HepG2 (cell line): ENCODE measurements at regions not wholly inside any gene's neighbourhood (a gene's known extent, or its start where the extent isn't known, plus 50 kb on each side); places are given as distances from the start of the nearest gene placed in this dataset.

Source experiments
- ATAC-seq: fragments of 200-7000 bp; cut with Tn5 transposase; 3 replicates; pipeline ENCODE4 v1.9.1; 2020; ENCODE audit warnings: mild to moderate bottlenecking, moderate library complexity
- BruUV-seq: library from RNA; stranded (reverse); fragments of 400-500 nt; replicated peaks from 2 replicates; lab custom pipeline; 2021; lab: Mats Ljungman, UMichigan
- CTCF ChIA-PET: fragments of 300-600 bp; formaldehyde crosslinking; extraction: SDS; loops from one replicate; lab custom pipeline; 2021; ENCODE audit warnings: low total read pairs, inconsistent platforms, low intra/inter-chr PET ratio; lab: Yijun Ruan, JAX
- POLR2A ChIA-PET: fragments of 350-600 bp; sonication (Branson Sonifier 250); formaldehyde crosslinking; loops from one replicate; lab custom pipeline; 2020; ENCODE audit warnings: antibody characterized with exemption, inconsistent platforms; lab: Yijun Ruan, JAX
- DNase-seq: peaks from one replicate; pipeline ENCODE4 v3.0.0-alpha.2; 2015; ENCODE audit warnings: low spot score
- FAIRE-seq: peaks from 3 replicates; lab custom pipeline; 2011; peaks lifted over from hg19 to GRCh38; lab: Jason Lieb, UNC
- H2AFZ ChIP-seq: one replicate; pipeline ENCODE4 v1.6.1; 2011; ENCODE audit warnings: low read length, inconsistent platforms
- H3K27ac ChIP-seq: fragments of 300-600 bp; 3 replicates; pipeline ENCODE4 v1.8.0; 2011; ENCODE audit warnings: mixed run types, mild to moderate bottlenecking, mixed read lengths, low read length, inconsistent platforms; ENCODE audit not compliant: insufficient read depth; ENCODE audit errors: extremely low read length
- H3K27me3 ChIP-seq, 2 experiments: fragments of 200-600 bp in 1 of 2; 2 replicates in 1 of 2; 3 replicates in 1 of 2; pipeline versions ENCODE4 v1.6.0 to v1.8.0; 2011; ENCODE audit warnings: low read length in 2 of 2, mild to moderate bottlenecking in 2 of 2, moderate library complexity in 2 of 2, inconsistent platforms in 1 of 2; ENCODE audit not compliant: insufficient read depth in 2 of 2, control insufficient read depth in 1 of 2
- H3K36me3 ChIP-seq, 2 experiments: fragments of 200-600 bp in 1 of 2; replicated peaks in 1 of 2; 2 replicates in 1 of 2; 3 replicates in 1 of 2; pipeline versions ENCODE4 v1.5.1 to v1.8.0; 2011; ENCODE audit warnings: low read length in 2 of 2, inconsistent platforms in 1 of 2; ENCODE audit not compliant: insufficient read depth in 2 of 2, control insufficient read depth in 1 of 2
- H3K4me1 ChIP-seq: 2 replicates; pipeline ENCODE4 v1.5.1; 2012; ENCODE audit warnings: low read length, inconsistent platforms; ENCODE audit not compliant: insufficient read depth
- H3K4me2 ChIP-seq: 2 replicates; pipeline ENCODE4 v1.6.0; 2011; ENCODE audit warnings: low read depth, low read length, inconsistent platforms
- H3K4me3 ChIP-seq, 3 experiments: fragments of 200-600 bp in 1 of 3; sonication (generic), shearing (Covaris generic) in 1 of 3; replicated peaks in 1 of 3; 2 replicates each; pipeline ENCODE4 v1.5.1; 2011 to 2016; ENCODE audit warnings: low read length in 3 of 3, inconsistent platforms in 2 of 3, low read depth in 2 of 3, mild to moderate bottlenecking in 2 of 3, control low read depth in 1 of 3, mixed read lengths in 1 of 3; ENCODE audit not compliant: insufficient read depth in 1 of 3
- H3K79me2 ChIP-seq: one replicate; pipeline ENCODE4 v1.6.1; 2011; ENCODE audit warnings: low read length, inconsistent platforms; ENCODE audit not compliant: insufficient read depth
- H3K9ac ChIP-seq: 2 replicates; pipeline ENCODE4 v1.6.0; 2011; ENCODE audit warnings: mild to moderate bottlenecking, low read depth, low read length, inconsistent platforms; ENCODE audit not compliant: insufficient read depth
- H3K9me3 ChIP-seq: 2 replicates; pipeline ENCODE4 v1.5.1; 2012; ENCODE audit warnings: mild to moderate bottlenecking, low read length
- H4K20me1 ChIP-seq: 2 replicates; pipeline ENCODE4 v1.6.0; 2011; ENCODE audit warnings: inconsistent platforms, mild to moderate bottlenecking, low read length, moderate library complexity; ENCODE audit not compliant: insufficient read depth
- AGO2 ChIP-seq: fragments of 200-400 bp; formaldehyde crosslinking; optimal IDR thresholded peaks from 2 replicates; pipeline ENCODE3; 2017; ENCODE audit warnings: mild to moderate bottlenecking, low read depth, low read length, moderate library complexity
- HNF4G ChIP-seq, 2 experiments: sonication (generic) in 1 of 2; formaldehyde crosslinking in 1 of 2; IDR thresholded peaks; 2 replicates each; pipeline versions ENCODE4 v1.4.0 to v1.6.1; 2011 to 2020; ENCODE audit warnings: borderline replicate concordance in 2 of 2, low read depth in 2 of 2, mild to moderate bottlenecking in 2 of 2, low read length in 1 of 2, missing genetic modification reagents in 1 of 2, moderate library complexity in 1 of 2
- HNRNPUL1 ChIP-seq: fragments of 200-400 bp; formaldehyde crosslinking; IDR thresholded peaks from 2 replicates; pipeline ENCODE4 v1.6.1; 2017; ENCODE audit warnings: low read depth, mild to moderate bottlenecking, low read length, moderate library complexity
- HOXD1 ChIP-seq: sonication (generic); formaldehyde crosslinking; IDR thresholded peaks from 2 replicates; pipeline ENCODE4 v1.5.0; 2020; ENCODE audit warnings: missing genetic modification reagents
- IKZF1 ChIP-seq: fragments of 450-650 bp; IDR thresholded peaks from 2 replicates; pipeline ENCODE4 v1.7.1; 2016
- IRX3 ChIP-seq: sonication (generic); formaldehyde crosslinking; IDR thresholded peaks from 2 replicates; pipeline ENCODE4 v1.8.1; 2023; ENCODE audit warnings: mild to moderate bottlenecking, low read depth, missing genetic modification reagents, borderline replicate concordance
- NFATC3 ChIP-seq: sonication (generic); formaldehyde crosslinking; IDR thresholded peaks from 2 replicates; pipeline ENCODE4 v1.5.1; 2020; ENCODE audit warnings: mild to moderate bottlenecking, missing genetic modification reagents
- NFE2L2 ChIP-seq: fragments of 150-350 bp; IDR thresholded peaks from 2 replicates; pipeline ENCODE4 v1.6.1; 2014; ENCODE audit warnings: low read length
- POLR2G ChIP-seq: fragments of 200-400 bp; formaldehyde crosslinking; IDR thresholded peaks from 2 replicates; pipeline ENCODE4 v1.6.1; 2018; ENCODE audit warnings: mild to moderate bottlenecking, low read depth, low read length, moderate library complexity
- SATB2 ChIP-seq: sonication (generic); formaldehyde crosslinking; IDR thresholded peaks from 2 replicates; pipeline ENCODE4 v1.5.0; 2020; ENCODE audit warnings: missing genetic modification reagents
- SMAD3 ChIP-seq: sonication (generic); formaldehyde crosslinking; IDR thresholded peaks from 2 replicates; pipeline ENCODE4 v1.4.0; 2020; ENCODE audit warnings: missing genetic modification reagents
- ZNF24 ChIP-seq: fragments of 450-650 bp; IDR thresholded peaks from 2 replicates; pipeline ENCODE4 v1.6.1; 2017; ENCODE audit warnings: antibody characterized with exemption, mild to moderate bottlenecking
- ZNF333 ChIP-seq: sonication (generic); formaldehyde crosslinking; IDR thresholded peaks from 2 replicates; pipeline ENCODE4 v1.4.0; 2020; ENCODE audit warnings: mild to moderate bottlenecking, missing genetic modification reagents, borderline replicate concordance
- WGBS: methylation state at CpG from one replicate; pipeline ENCODE4 v1.1.6; 2017; ENCODE audit warnings: low lambda C conversion rate; 5-methylcytosine and 5-hydroxymethylcytosine counted together
- in situ Hi-C: cut with HindIII; loops from 2 replicates; pipeline ENCODE4 v1.10.0; 2017; ENCODE audit warnings: low pct_unique_long_range_greater_than_20kb; ENCODE audit not compliant: extremely low pct_ligation_motif_present
- intact Hi-C: fragments of 100-400 bp; cut with micrococcal nuclease; formaldehyde crosslinking; loops from one replicate; pipeline ENCODE4 v1.10.0; 2022; ENCODE audit not compliant: unreplicated experiment
- TF ChIP-seq, protein P1 (sequence below): sonication (generic); formaldehyde crosslinking; conservative IDR thresholded peaks from 2 replicates; pipeline ENCODE4 v1.8.1; 2023; ENCODE audit warnings: missing genetic modification reagents
- TF ChIP-seq, protein P2 (sequence below): IDR thresholded peaks from 2 replicates; pipeline ENCODE4 v1.6.1; 2016; ENCODE audit warnings: missing compliant biosample characterization, missing genetic modification reagents, borderline replicate concordance
- TF ChIP-seq, protein P3 (sequence below): sonication (generic); formaldehyde crosslinking; IDR thresholded peaks from 2 replicates; pipeline ENCODE4 v1.8.0; 2022; ENCODE audit warnings: mild to moderate bottlenecking, missing genetic modification reagents, borderline replicate concordance

DNA sequence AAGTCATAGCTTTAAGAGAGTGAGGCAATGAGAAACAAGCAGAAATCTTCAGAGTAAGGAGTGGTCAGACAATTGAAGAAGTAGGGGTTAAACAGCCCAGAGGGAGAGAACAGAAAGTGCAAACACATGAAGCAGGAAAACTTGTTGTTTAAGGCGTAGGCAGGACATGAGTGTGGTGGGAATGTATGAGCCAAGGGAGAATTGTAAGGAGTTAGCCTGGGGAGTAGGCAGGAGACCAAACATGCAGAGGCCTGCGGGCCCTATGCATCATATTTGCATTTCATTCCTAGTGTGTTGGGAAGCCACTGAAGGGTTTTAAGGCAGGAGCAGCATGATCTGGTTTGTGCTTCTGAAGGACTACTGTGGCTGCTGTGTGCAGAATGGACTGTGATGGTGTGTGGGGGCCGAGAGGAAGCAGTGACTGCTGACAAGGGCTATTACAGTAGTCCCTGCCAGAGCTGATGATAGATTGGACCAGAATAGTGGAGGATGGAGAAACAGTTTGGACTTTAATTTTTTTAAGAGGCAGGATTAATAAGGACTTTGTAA is 179.9 kb upstream of the C11orf87 start:
- H3K4me3 ChIP-seq: no peak overlapping the region
- TF ChIP-seq HNRNPUL1 (no peak), SATB2 (CRISPR knock-in tag) (no peak), POLR2G (no peak), IRX3 (CRISPR knock-in tag) (no peak), ZNF24 (no peak), NFATC3 (CRISPR knock-in tag) (no peak), HOXD1 (CRISPR knock-in tag) (no peak), NFE2L2 (no peak)
- TF ChIP-seq, protein P1, sequence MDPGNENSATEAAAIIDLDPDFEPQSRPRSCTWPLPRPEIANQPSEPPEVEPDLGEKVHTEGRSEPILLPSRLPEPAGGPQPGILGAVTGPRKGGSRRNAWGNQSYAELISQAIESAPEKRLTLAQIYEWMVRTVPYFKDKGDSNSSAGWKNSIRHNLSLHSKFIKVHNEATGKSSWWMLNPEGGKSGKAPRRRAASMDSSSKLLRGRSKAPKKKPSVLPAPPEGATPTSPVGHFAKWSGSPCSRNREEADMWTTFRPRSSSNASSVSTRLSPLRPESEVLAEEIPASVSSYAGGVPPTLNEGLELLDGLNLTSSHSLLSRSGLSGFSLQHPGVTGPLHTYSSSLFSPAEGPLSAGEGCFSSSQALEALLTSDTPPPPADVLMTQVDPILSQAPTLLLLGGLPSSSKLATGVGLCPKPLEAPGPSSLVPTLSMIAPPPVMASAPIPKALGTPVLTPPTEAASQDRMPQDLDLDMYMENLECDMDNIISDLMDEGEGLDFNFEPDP (CRISPR knock-in tag): no peak
- intact Hi-C loops: no loop called here
- H4K20me1 ChIP-seq: no peaks in the 10 kb centered on the region
- DNase-seq: no peak
- FAIRE-seq: no peak
- no peak overlapping the region for H3K27ac ChIP-seq
- BruUV-seq: no TSS peak
- WGBS: 2% methylated on average over 3 of the region's 3 CpGs
- no peak overlapping the region for H2AFZ ChIP-seq
- POLR2A ChIA-PET: no interaction called here
- CTCF ChIA-PET: no interaction called here
- no peaks in the 10 kb centered on the region for H3K9me3 ChIP-seq
- no peak overlapping the region for H3K9ac ChIP-seq
- ATAC-seq: no peak
- in situ Hi-C loops: no loop called here
- no peaks in the 10 kb centered on the region for H3K79me2 ChIP-seq
- no peaks in the 10 kb centered on the region for H3K36me3 ChIP-seq
- H3K4me2 ChIP-seq: no peak overlapping the region
- H3K4me1 ChIP-seq: no peaks in the 10 kb centered on the region
- H3K27me3 ChIP-seq: no peaks in the 10 kb centered on the region

DNA sequence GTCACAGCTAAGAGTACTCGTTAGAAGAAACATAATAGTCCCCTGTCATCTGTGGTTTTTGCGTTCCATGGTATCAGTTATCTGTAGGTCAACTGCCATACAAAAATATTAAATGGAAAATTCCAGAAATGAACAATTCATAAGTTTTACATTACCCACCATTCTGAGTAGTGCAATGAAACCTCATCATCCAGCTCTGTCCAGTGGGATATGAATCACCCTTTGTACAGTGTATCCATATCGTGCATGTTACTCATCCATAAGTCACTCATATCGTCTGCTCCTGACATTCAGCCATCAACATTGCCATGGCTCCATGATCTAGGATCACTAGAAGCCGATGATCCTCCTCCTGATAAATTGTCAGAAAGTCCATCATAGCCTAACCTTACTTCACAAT is 174.9 kb upstream of the C11orf87 start:
- in situ Hi-C loops: no loop called here
- no peak overlapping the region for H3K9ac ChIP-seq
- no peaks in the 10 kb centered on the region for H3K79me2 ChIP-seq
- BruUV-seq: no TSS peak
- H3K9me3 ChIP-seq: no peaks in the 10 kb centered on the region
- CTCF ChIA-PET: no interaction called here
- POLR2A ChIA-PET: no interaction called here
- H3K27ac ChIP-seq: no peak overlapping the region
- WGBS: 24% methylated on average over 5 of the region's 5 CpGs
- H3K4me2 ChIP-seq: no peak overlapping the region
- ATAC-seq: no peak
- no peak overlapping the region for H3K4me3 ChIP-seq
- H3K36me3 ChIP-seq: no peaks in the 10 kb centered on the region
- intact Hi-C loops: no loop called here
- H3K4me1 ChIP-seq: no peaks in the 10 kb centered on the region
- no peaks in the 10 kb centered on the region for H4K20me1 ChIP-seq
- no peaks in the 10 kb centered on the region for H3K27me3 ChIP-seq
- no peak overlapping the region for H2AFZ ChIP-seq
- DNase-seq: no peak
- FAIRE-seq: no peak
- TF ChIP-seq ZNF333 (no peak), HNF4G (IDR thresholded peaks at IDR 0.05; ENCODE audit: borderline replicate concordance, low read depth, low read length) (no peak), HNF4G (CRISPR knock-in tag; IDR thresholded peaks at IDR 0.05; ENCODE audit: borderline replicate concordance, low read depth) (no peak), SMAD3 (CRISPR knock-in tag) (no peak), AGO2 (no peak), IKZF1 (no peak)
- TF ChIP-seq, protein P2, sequence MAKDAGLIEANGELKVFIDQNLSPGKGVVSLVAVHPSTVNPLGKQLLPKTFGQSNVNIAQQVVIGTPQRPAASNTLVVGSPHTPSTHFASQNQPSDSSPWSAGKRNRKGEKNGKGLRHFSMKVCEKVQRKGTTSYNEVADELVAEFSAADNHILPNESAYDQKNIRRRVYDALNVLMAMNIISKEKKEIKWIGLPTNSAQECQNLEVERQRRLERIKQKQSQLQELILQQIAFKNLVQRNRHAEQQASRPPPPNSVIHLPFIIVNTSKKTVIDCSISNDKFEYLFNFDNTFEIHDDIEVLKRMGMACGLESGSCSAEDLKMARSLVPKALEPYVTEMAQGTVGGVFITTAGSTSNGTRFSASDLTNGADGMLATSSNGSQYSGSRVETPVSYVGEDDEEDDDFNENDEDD (CRISPR knock-in tag): no peak
- TF ChIP-seq, protein P3, sequence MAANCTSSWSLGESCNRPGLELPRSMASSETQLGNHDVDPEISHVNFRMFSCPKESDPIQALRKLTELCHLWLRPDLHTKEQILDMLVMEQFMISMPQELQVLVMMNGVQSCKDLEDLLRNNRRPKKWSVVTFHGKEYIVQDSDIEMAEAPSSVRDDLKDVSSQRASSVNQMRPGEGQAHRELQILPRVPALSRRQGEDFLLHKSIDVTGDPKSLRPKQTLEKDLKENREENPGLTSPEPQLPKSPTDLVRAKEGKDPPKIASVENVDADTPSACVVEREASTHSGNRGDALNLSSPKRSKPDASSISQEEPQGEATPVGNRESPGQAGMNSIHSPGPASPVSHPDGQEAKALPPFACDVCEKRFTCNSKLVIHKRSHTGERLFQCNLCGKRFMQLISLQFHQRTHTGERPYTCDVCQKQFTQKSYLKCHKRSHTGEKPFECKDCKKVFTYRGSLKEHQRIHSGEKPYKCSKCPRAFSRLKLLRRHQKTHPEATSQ: no peak
